ENCODE measurements at regions not wholly inside any gene's neighbourhood (a gene's known extent, or its start where the extent isn't known, plus 50 kb on each side); places are given as distances from the start of the nearest gene placed in this dataset.

DNA sequence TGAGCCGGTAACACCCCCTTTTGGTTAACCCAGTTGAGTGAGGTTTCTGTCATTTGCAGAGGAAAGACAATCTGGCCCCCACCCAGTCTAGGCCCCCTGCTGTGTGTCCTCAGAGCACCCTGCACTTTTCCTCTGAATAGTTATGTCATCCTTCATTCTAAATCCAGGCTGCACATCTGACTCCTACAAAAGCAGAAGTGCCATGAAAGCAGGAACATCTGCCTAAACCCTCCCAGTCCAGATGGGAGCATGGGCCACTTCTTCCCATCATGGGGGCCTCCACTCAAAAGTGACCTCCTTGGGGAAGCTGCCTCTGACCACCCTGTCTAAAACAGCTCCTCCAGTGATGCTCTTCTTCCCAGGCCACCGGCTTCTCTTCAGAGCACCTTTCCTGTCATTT is 53.7 kb upstream of the HMGXB4 start:
- H3K4me3 ChIP-seq (ENCODE audit: low read length) = no peak overlapping the region
- no peaks in the 10 kb centered on the region for H3K4me1 ChIP-seq (ENCODE audit: insufficient read depth, low read length)
- no peak overlapping the region for H2AFZ ChIP-seq (ENCODE audit: low read length)
- no peaks in the 10 kb centered on the region for H3K9me3 ChIP-seq (ENCODE audit: low read length)
- DNase-seq (no peak), ATAC-seq (no peak)
- POLR2A ChIA-PET (ENCODE audit: unreplicated experiment) = no interaction called here
- H3K36me3 ChIP-seq (ENCODE audit: low read depth, low read length) = no peaks in the 10 kb centered on the region
- intact Hi-C loops (cut with micrococcal nuclease) = no loop called here
- H3K27ac ChIP-seq (ENCODE audit: low read length) = no peak overlapping the region
- no peaks in the 10 kb centered on the region for H3K79me2 ChIP-seq (ENCODE audit: low read length)
- H3K4me2 ChIP-seq (ENCODE audit: low read length) = no peak overlapping the region
- no peaks in the 10 kb centered on the region for H3F3A ChIP-seq (ENCODE audit: low read length, unreplicated experiment)
- H3K9me2 ChIP-seq (replicated peaks; ENCODE audit: low read length) = no peaks in the 10 kb centered on the region
- no TSS peak for BruUV-seq (replicated peaks)
- H4K20me1 ChIP-seq (ENCODE audit: low read length) = no peaks in the 10 kb centered on the region
- no peak for TF ChIP-seq EZH2 (IDR thresholded peaks at IDR 0.05; ENCODE audit: low read length, unreplicated experiment)
- no peak for TF ChIP-seq EZH2phosphoT487 (IDR thresholded peaks at IDR 0.05; ENCODE audit: borderline replicate concordance, low read length)
- TF ChIP-seq CTCF (conservative IDR thresholded peaks at IDR 0.05; ENCODE audit: low read depth, low read length) = no peak
- no peak overlapping the region for H3K9ac ChIP-seq (ENCODE audit: low read length)
- CTCF ChIA-PET = no interaction called here
- no peaks in the 10 kb centered on the region for H3K27me3 ChIP-seq (ENCODE audit: low read length)

GRCh38 chr22:35204807-35205775 is 52.2 kb upstream of the HMGXB4 start:
- H3K4me2 ChIP-seq (ENCODE audit: low read length) = no peak overlapping the region
- H3K27me3 ChIP-seq (ENCODE audit: low read length) = no peaks in the 10 kb centered on the region
- ATAC-seq (no peak), DNase-seq (no peak)
- H3F3A ChIP-seq (ENCODE audit: low read length, unreplicated experiment) = no peaks in the 10 kb centered on the region
- no peaks in the 10 kb centered on the region for H3K4me1 ChIP-seq (ENCODE audit: insufficient read depth, low read length)
- no peak overlapping the region for H3K9ac ChIP-seq (ENCODE audit: low read length)
- H3K36me3 ChIP-seq (ENCODE audit: low read depth, low read length) = no peaks in the 10 kb centered on the region
- CTCF ChIA-PET = interaction anchor here (0.7 kb wide), 1 partner anchor 26 kb away, joined by 3 read pairs; no protein-coding TSS in a partner anchor
- no peak for TF ChIP-seq CTCF (conservative IDR thresholded peaks at IDR 0.05; ENCODE audit: low read depth, low read length)
- no peak for TF ChIP-seq EZH2phosphoT487 (IDR thresholded peaks at IDR 0.05; ENCODE audit: borderline replicate concordance, low read length)
- H3K9me3 ChIP-seq (ENCODE audit: low read length) = no peaks in the 10 kb centered on the region
- no TSS peak for BruUV-seq (replicated peaks)
- intact Hi-C loops (cut with micrococcal nuclease) = no loop called here
- H3K9me2 ChIP-seq (replicated peaks; ENCODE audit: low read length) = no peaks in the 10 kb centered on the region
- no peaks in the 10 kb centered on the region for H3K79me2 ChIP-seq (ENCODE audit: low read length)
- H3K4me3 ChIP-seq (ENCODE audit: low read length) = no peak overlapping the region
- H3K27ac ChIP-seq (ENCODE audit: low read length) = no peak overlapping the region
- POLR2A ChIA-PET (ENCODE audit: unreplicated experiment) = no interaction called here
- no peak overlapping the region for H2AFZ ChIP-seq (ENCODE audit: low read length)
- no peaks in the 10 kb centered on the region for H4K20me1 ChIP-seq (ENCODE audit: low read length)

- H3K79me2 ChIP-seq (ENCODE audit: low read length) = no peaks in the 10 kb centered on the region
- TF ChIP-seq EZH2phosphoT487 (IDR thresholded peaks at IDR 0.05; ENCODE audit: borderline replicate concordance, low read length) (no peak), CTCF (conservative IDR thresholded peaks at IDR 0.05; ENCODE audit: low read depth, low read length) (no peak), EZH2 (IDR thresholded peaks at IDR 0.05; ENCODE audit: low read length, unreplicated experiment) (no peak)
- no peaks in the 10 kb centered on the region for H3K36me3 ChIP-seq (ENCODE audit: low read depth, low read length)
- H2AFZ ChIP-seq (ENCODE audit: low read length) = no peak overlapping the region
- H3K9me3 ChIP-seq (ENCODE audit: low read length) = no peaks in the 10 kb centered on the region
- H3F3A ChIP-seq (ENCODE audit: low read length, unreplicated experiment) = no peaks in the 10 kb centered on the region
- no peaks in the 10 kb centered on the region for H4K20me1 ChIP-seq (ENCODE audit: low read length)
- no peaks in the 10 kb centered on the region for H3K27me3 ChIP-seq (ENCODE audit: low read length)
- no peak overlapping the region for H3K27ac ChIP-seq (ENCODE audit: low read length)
- BruUV-seq (replicated peaks) = no TSS peak
- intact Hi-C loops (cut with micrococcal nuclease) = no loop called here
- no peak for ATAC-seq
- POLR2A ChIA-PET (ENCODE audit: unreplicated experiment) = no interaction called here
- no peak for DNase-seq
- no peak overlapping the region for H3K9ac ChIP-seq (ENCODE audit: low read length)
- H3K9me2 ChIP-seq (replicated peaks; ENCODE audit: low read length) = no peaks in the 10 kb centered on the region
- no peak overlapping the region for H3K4me2 ChIP-seq (ENCODE audit: low read length)
- H3K4me1 ChIP-seq (ENCODE audit: insufficient read depth, low read length) = no peaks in the 10 kb centered on the region
- CTCF ChIA-PET = interaction anchor here (0.7 kb wide), 1 partner anchor 25 kb away, joined by 3 read pairs; no protein-coding TSS in a partner anchor
- no peak overlapping the region for H3K4me3 ChIP-seq (ENCODE audit: low read length)
Measured at GRCh38 chr22:35205961-35206360, 51.3 kb upstream of the HMGXB4 start.
